ENCODE measurements at regions not wholly inside any gene's neighbourhood (a gene's known extent, or its start where the extent isn't known, plus 50 kb on each side); places are given as distances from the start of the nearest gene placed in this dataset.

DNA sequence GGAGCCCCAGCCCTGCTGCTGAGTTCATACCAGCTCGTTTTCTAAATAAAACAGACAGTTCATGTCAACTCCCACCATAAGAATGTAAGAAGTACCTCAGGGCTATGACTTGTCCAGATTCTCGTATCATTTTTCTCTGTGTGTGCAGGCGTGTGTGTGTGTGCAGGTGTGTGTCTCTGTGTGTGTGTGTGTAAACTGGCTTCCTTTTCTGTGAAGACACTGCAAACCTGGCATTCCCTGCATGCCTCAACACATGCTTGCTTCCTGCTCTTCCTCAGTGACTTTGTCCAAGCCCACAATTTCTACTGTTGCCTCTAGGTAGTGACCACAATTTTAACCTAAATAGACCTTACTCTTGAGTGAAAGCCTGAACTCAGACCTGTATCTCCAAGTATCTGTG is 879.0 kb downstream of the SLC4A3 start:
- H3K27ac ChIP-seq (ENCODE audit: low read depth, low read length) = no peak overlapping the region
- H3K4me1 ChIP-seq (ENCODE audit: control insufficient read depth, insufficient read depth, low read length) = peaks cover 40% of the 10 kb centered on the region
- H3K4me3 ChIP-seq (ENCODE audit: low read depth, low read length) = no peak overlapping the region

DNA sequence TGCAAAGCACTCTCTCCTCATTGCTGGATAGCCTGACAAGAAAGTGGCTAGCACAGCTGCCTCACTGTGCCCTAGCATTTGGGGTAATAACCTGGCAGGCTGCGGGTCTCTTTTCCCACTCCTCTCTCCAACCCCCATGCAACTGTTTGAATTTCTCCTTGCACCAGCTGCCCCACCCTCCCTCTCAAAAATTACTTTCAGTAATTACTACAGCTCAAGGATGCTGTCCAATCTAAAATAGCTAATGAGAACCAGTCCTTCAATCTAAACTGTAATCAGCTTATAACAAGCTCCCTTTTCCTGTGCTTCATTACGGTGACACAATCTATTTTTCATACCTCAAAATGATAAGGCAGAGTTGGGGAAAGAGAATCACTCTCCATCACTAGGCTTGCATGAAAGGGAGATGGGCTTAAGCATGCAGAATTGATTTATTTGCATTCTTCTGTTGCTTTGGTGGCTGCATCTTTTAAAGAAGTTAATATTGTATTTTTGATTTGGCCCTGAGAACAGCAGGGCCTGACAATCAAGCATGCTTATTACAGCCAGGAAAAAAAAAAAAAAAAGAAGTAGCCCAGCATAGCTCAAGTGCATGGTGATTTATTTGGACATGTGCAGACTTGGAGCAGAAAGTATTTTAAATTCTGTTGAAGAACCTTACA is 881.8 kb downstream of the SLC4A3 start:
- no peak overlapping the region for H3K9ac ChIP-seq (ENCODE audit: low read depth, low read length)
- no peaks in the 10 kb centered on the region for H3K27me3 ChIP-seq (ENCODE audit: control insufficient read depth, insufficient read depth, low read length)
- no peaks in the 10 kb centered on the region for H3K9me3 ChIP-seq (ENCODE audit: control insufficient read depth, insufficient read depth, low read length)
- peaks cover 34% of the 10 kb centered on the region for H3K4me1 ChIP-seq (ENCODE audit: control insufficient read depth, insufficient read depth, low read length)
- H3K27ac ChIP-seq (ENCODE audit: low read depth, low read length) = no peak overlapping the region
- no peaks in the 10 kb centered on the region for H3K36me3 ChIP-seq (ENCODE audit: control insufficient read depth, insufficient read depth, low read length)
- H3K4me3 ChIP-seq (ENCODE audit: low read depth, low read length) = no peak overlapping the region

More for the DNA sequence above, 879.0 kb downstream of the SLC4A3 start:
- Histone ChIP-seq H3K9me3 (ENCODE audit: control insufficient read depth, insufficient read depth, low read length) (no peaks in the 10 kb centered on the region), H3K36me3 (ENCODE audit: control insufficient read depth, insufficient read depth, low read length) (no peaks in the 10 kb centered on the region), H3K9ac (ENCODE audit: low read depth, low read length) (no peak overlapping the region), H3K27me3 (ENCODE audit: control insufficient read depth, insufficient read depth, low read length) (no peaks in the 10 kb centered on the region)

DNA sequence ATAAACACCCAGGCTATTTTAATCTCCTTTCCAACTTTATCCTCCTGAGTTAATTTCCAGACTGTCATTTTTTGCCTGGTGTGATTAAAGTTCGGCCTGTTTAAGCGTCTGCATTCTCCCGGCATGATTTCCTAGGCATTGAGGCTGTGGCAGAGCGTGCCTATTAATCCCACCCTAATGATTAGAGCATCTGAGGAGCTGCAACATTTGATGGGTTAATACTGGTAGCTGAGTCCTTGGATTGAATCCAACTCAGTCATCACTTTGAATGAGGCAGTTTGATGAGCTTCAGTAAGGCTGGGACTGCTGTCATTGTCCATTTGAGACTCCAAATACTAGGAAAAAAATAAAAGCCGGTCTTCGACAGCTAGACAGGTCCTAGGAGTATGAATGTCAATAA is 882.5 kb downstream of the SLC4A3 start:
- H3K27ac ChIP-seq (ENCODE audit: low read depth, low read length) = no peak overlapping the region
- no peak overlapping the region for H3K4me3 ChIP-seq (ENCODE audit: low read depth, low read length)
- no peak overlapping the region for H3K9ac ChIP-seq (ENCODE audit: low read depth, low read length)

DNA sequence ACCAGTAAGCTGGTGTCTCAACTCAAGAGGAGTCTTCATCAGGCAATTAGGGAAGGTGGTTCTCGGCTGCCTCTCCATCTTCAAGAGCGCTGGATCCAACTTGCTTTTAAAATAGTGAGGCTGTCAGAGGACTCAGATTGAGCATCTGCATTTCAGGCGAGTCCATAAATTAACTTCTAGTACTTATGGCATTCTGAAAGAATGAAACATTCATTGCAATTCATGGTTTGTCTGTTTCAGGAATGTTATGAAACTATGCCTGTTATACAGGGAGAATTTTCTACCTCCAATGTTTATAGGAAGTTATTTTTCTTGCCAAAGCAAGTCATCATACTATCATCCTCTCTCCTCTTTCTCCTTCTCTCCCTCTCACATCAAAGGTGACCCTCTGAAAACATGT is 883.2 kb downstream of the SLC4A3 start:
- Histone ChIP-seq H3K27ac (ENCODE audit: low read depth, low read length) (no peak overlapping the region), H3K36me3 (ENCODE audit: control insufficient read depth, insufficient read depth, low read length) (no peaks in the 10 kb centered on the region), H3K9ac (ENCODE audit: low read depth, low read length) (no peak overlapping the region), H3K4me3 (ENCODE audit: low read depth, low read length) (no peak overlapping the region), H3K27me3 (ENCODE audit: control insufficient read depth, insufficient read depth, low read length) (no peaks in the 10 kb centered on the region), H3K9me3 (ENCODE audit: control insufficient read depth, insufficient read depth, low read length) (no peaks in the 10 kb centered on the region), H3K4me1 (ENCODE audit: control insufficient read depth, insufficient read depth, low read length) (peaks cover 20% of the 10 kb centered on the region)

More for the DNA sequence above, 882.5 kb downstream of the SLC4A3 start:
- H3K36me3 ChIP-seq (ENCODE audit: control insufficient read depth, insufficient read depth, low read length) = no peaks in the 10 kb centered on the region
- H3K4me1 ChIP-seq (ENCODE audit: control insufficient read depth, insufficient read depth, low read length) = peaks cover 27% of the 10 kb centered on the region
- no peaks in the 10 kb centered on the region for H3K27me3 ChIP-seq (ENCODE audit: control insufficient read depth, insufficient read depth, low read length)
- H3K9me3 ChIP-seq (ENCODE audit: control insufficient read depth, insufficient read depth, low read length) = no peaks in the 10 kb centered on the region

DNA sequence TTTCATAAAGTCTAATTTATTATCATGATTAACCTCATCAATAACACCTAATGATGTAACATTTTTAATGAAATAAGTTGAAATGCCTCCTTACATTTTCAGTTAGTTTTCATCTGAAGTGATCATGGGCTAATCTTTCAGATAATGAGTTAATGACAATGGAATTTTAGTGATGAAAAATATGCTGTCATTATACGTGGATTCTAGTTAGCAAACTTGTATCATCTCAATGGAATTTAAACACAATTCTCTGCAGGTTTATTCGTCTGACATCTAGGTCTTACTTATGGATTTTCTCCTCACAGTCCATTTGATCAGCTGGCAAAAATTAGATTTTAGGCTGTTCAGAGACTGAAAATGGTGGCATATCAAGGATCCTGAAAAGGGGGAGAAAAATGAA is 885.0 kb downstream of the SLC4A3 start:
- H3K9ac ChIP-seq (ENCODE audit: low read depth, low read length) = no peak overlapping the region
- H3K9me3 ChIP-seq (ENCODE audit: control insufficient read depth, insufficient read depth, low read length) = no peaks in the 10 kb centered on the region
- H3K27me3 ChIP-seq (ENCODE audit: control insufficient read depth, insufficient read depth, low read length) = no peaks in the 10 kb centered on the region
- no peaks in the 10 kb centered on the region for H3K36me3 ChIP-seq (ENCODE audit: control insufficient read depth, insufficient read depth, low read length)
- H3K4me3 ChIP-seq (ENCODE audit: low read depth, low read length) = no peak overlapping the region
- no peak overlapping the region for H3K27ac ChIP-seq (ENCODE audit: low read depth, low read length)
- H3K4me1 ChIP-seq (ENCODE audit: control insufficient read depth, insufficient read depth, low read length) = peaks cover 10% of the 10 kb centered on the region

DNA sequence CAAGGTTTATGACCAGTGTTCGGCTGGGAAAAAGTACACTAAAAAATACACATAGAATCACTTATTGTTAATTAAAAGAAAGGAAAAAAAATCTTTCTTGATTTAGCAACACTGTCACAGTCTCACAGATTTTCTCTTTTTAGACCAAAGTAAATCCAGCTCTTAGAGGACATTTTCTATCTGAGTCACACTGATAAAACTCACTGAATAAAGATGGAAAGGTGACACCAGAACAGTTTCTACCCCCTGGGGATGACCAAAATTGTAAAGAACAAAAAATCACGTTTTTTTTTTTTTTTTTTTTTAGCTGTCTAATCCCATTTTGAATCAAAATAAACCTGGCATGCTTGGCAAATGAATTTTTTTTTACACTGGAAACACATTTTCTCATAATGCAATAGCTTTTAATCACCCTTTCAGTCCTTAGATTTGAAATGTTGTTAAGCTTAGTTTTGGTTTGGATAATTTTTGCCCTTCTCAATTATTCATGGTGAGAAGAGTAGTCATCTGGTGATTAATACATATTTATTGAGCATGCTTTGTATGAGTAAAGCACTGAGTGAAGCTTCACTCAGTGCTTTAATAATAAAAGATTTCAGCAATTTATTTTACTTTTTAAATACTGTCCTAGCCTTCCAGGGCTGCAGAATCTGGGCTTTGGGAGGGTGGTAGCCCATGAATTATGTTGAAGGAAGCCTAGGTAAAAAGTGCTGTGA is 886.3 kb downstream of the SLC4A3 start:
- Histone ChIP-seq H3K27ac (ENCODE audit: low read depth, low read length) (no peak overlapping the region), H3K9ac (ENCODE audit: low read depth, low read length) (no peak overlapping the region)

DNA sequence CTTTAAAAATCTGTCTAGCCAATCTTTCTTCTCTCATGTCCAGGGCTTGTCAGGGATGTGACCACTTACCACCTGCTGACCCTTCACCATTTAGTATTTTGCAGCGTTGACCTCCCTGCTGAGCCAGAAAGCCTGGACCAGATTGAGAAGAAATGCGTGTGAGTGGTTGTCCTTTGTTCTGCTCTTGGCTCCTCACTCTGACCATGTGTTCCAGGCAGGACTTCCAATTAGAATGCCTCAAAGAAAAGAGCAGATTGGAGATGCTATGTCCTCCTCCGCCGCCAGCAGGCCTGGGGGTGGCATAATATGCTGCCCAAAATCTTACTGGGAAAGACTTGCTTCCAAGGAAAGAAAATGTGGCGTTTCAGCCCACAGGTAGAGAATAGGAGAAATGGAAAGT is 894.1 kb downstream of the SLC4A3 start:
- Histone ChIP-seq H3K27ac (ENCODE audit: low read depth, low read length) (no peak overlapping the region), H3K4me1 (ENCODE audit: control insufficient read depth, insufficient read depth, low read length) (no peaks in the 10 kb centered on the region), H3K4me3 (ENCODE audit: low read depth, low read length) (no peak overlapping the region), H3K9ac (ENCODE audit: low read depth, low read length) (no peak overlapping the region), H3K9me3 (ENCODE audit: control insufficient read depth, insufficient read depth, low read length) (no peaks in the 10 kb centered on the region), H3K27me3 (ENCODE audit: control insufficient read depth, insufficient read depth, low read length) (no peaks in the 10 kb centered on the region), H3K36me3 (ENCODE audit: control insufficient read depth, insufficient read depth, low read length) (no peaks in the 10 kb centered on the region)

More for the DNA sequence above, 886.3 kb downstream of the SLC4A3 start:
- no peaks in the 10 kb centered on the region for H3K27me3 ChIP-seq (ENCODE audit: control insufficient read depth, insufficient read depth, low read length)
- H3K4me1 ChIP-seq (ENCODE audit: control insufficient read depth, insufficient read depth, low read length) = peaks cover 10% of the 10 kb centered on the region
- no peaks in the 10 kb centered on the region for H3K9me3 ChIP-seq (ENCODE audit: control insufficient read depth, insufficient read depth, low read length)
- H3K4me3 ChIP-seq (ENCODE audit: low read depth, low read length) = no peak overlapping the region
- H3K36me3 ChIP-seq (ENCODE audit: control insufficient read depth, insufficient read depth, low read length) = no peaks in the 10 kb centered on the region

DNA sequence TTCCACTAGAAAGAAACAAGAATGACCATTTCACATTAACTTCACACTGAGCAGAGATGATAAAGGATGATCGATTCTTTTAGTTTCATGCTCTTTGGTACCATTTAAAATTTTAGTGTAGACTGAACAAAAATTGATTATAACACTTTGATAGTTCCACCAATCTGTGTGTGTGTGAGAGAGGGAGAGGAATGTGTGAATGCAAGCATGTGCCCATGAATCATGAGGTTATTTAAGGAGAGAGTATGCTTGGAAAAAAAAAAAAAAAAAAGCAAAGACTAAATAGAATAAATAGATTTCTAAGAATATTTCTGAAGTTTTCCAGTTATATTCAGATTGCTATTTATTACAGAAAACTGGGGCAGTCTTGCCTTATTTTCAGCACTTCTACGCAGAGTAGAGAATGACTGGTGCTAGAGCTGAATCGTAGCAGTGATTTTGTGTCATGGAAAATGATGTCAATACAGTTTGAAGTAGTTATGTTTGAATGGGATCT is 900.8 kb downstream of the SLC4A3 start:
- H3K27ac ChIP-seq (ENCODE audit: low read depth, low read length) = no peak overlapping the region
- no peaks in the 10 kb centered on the region for H3K4me1 ChIP-seq (ENCODE audit: control insufficient read depth, insufficient read depth, low read length)
- H3K4me3 ChIP-seq (ENCODE audit: low read depth, low read length) = no peak overlapping the region
- no peak overlapping the region for H3K9ac ChIP-seq (ENCODE audit: low read depth, low read length)
- H3K9me3 ChIP-seq (ENCODE audit: control insufficient read depth, insufficient read depth, low read length) = no peaks in the 10 kb centered on the region
- no peaks in the 10 kb centered on the region for H3K36me3 ChIP-seq (ENCODE audit: control insufficient read depth, insufficient read depth, low read length)
- no peaks in the 10 kb centered on the region for H3K27me3 ChIP-seq (ENCODE audit: control insufficient read depth, insufficient read depth, low read length)

DNA sequence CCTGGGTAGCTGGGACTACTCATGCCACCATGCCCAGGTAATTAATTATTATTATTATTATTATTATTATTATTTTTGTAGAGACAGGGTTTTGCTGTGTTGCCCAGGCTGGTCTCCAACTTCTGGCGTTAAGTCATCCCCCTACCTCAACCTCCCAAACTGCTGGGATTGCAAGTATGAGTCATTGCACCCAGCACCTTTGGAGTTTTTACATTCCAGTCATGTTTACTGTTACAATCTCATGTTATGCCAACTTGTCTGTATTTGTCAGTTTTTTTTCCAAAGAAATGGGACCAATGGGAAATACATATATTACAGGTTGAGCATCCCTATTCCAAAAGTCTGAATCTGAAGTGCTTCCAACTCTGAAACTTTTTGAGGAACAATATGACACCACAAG is 903.8 kb downstream of the SLC4A3 start:
- peaks cover 13% of the 10 kb centered on the region for H3K9me3 ChIP-seq (ENCODE audit: control insufficient read depth, insufficient read depth, low read length)
- H3K27me3 ChIP-seq (ENCODE audit: control insufficient read depth, insufficient read depth, low read length) = no peaks in the 10 kb centered on the region
- H3K36me3 ChIP-seq (ENCODE audit: control insufficient read depth, insufficient read depth, low read length) = no peaks in the 10 kb centered on the region
- H3K4me1 ChIP-seq (ENCODE audit: control insufficient read depth, insufficient read depth, low read length) = no peaks in the 10 kb centered on the region
- H3K9ac ChIP-seq (ENCODE audit: low read depth, low read length) = no peak overlapping the region
- no peak overlapping the region for H3K4me3 ChIP-seq (ENCODE audit: low read depth, low read length)
- no peak overlapping the region for H3K27ac ChIP-seq (ENCODE audit: low read depth, low read length)

DNA sequence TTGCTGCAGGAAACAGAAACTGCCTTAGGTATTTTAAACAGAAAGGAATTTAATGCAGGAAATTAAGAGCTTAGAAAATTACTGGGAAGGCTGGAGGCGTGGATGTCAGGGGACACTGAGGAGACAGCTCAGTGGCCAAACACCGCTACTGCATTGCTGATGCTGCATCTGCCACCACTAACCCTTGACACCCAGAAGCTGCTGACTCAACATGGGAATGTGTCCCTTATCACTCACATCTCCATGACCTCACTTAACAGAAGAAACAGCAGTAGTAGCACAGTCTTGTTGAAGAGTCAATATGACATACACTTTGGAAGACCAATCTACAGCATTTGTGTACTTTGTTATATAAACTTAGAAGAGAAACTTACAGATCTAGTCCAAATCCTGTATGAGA is 906.1 kb downstream of the SLC4A3 start:
- Histone ChIP-seq H3K4me1 (ENCODE audit: control insufficient read depth, insufficient read depth, low read length) (no peaks in the 10 kb centered on the region), H3K9ac (ENCODE audit: low read depth, low read length) (no peak overlapping the region), H3K27ac (ENCODE audit: low read depth, low read length) (no peak overlapping the region), H3K9me3 (ENCODE audit: control insufficient read depth, insufficient read depth, low read length) (peaks cover 13% of the 10 kb centered on the region), H3K4me3 (ENCODE audit: low read depth, low read length) (no peak overlapping the region), H3K36me3 (ENCODE audit: control insufficient read depth, insufficient read depth, low read length) (no peaks in the 10 kb centered on the region), H3K27me3 (ENCODE audit: control insufficient read depth, insufficient read depth, low read length) (no peaks in the 10 kb centered on the region)

DNA sequence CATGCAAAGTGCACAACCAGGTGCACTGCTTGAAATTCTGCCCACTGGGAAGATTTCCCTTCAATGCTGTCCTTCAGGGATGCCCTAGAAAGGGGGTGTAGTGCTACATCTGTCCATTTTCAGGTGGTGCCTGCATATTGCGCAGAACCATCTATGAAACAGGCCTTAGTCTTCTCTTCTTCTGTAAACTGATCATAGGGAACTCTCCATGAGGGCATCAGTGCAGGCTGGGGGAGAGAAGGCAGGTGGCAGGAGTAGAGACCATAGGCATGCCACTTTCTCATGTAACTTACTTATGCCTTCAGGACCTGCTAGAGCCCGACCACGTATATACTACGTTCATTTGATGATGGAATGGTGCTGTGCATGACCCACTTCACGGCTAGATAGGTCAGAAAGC is 912.1 kb downstream of the SLC4A3 start:
- Histone ChIP-seq H3K4me3 (ENCODE audit: low read depth, low read length) (no peak overlapping the region), H3K36me3 (ENCODE audit: control insufficient read depth, insufficient read depth, low read length) (no peaks in the 10 kb centered on the region), H3K9ac (ENCODE audit: low read depth, low read length) (no peak overlapping the region), H3K27me3 (ENCODE audit: control insufficient read depth, insufficient read depth, low read length) (no peaks in the 10 kb centered on the region), H3K27ac (ENCODE audit: low read depth, low read length) (no peak overlapping the region), H3K4me1 (ENCODE audit: control insufficient read depth, insufficient read depth, low read length) (no peaks in the 10 kb centered on the region), H3K9me3 (ENCODE audit: control insufficient read depth, insufficient read depth, low read length) (peaks cover 11% of the 10 kb centered on the region)

Data from HUES48 (cell line).